ENCODE measurements at regions not wholly inside any gene's neighbourhood (a gene's known extent, or its start where the extent isn't known, plus 50 kb on each side); places are given as distances from the start of the nearest gene placed in this dataset.

- Histone ChIP-seq H2AFZ (ENCODE audit: low read depth, low read length) (no peak overlapping the region), H3K79me2 (ENCODE audit: low read length) (no peaks in the 10 kb centered on the region), H3K4me1 (ENCODE audit: low read length) (no peaks in the 10 kb centered on the region), H3K9me3 (ENCODE audit: insufficient read depth, low read length) (no peaks in the 10 kb centered on the region), H3K27me3 (ENCODE audit: low read depth, low read length) (no peaks in the 10 kb centered on the region), H3K36me3 (replicated peaks; ENCODE audit: low read depth, low read length) (no peaks in the 10 kb centered on the region), H3K9ac (ENCODE audit: low read length) (no peak overlapping the region), H3K27ac (ENCODE audit: low read length) (no peak overlapping the region), H3K4me2 (ENCODE audit: low read length) (no peak overlapping the region), H4K20me1 (ENCODE audit: insufficient read depth, low read length) (no peaks in the 10 kb centered on the region), H3K4me3 (ENCODE audit: low read length) (no peak overlapping the region)
- TF ChIP-seq EZH2phosphoT487 (IDR thresholded peaks at IDR 0.05; ENCODE audit: low read depth) (no peak), CTCF (IDR thresholded peaks at IDR 0.05; ENCODE audit: low read depth, low read length) (no peak)
These were observed 789.2 kb downstream of the MAFB start for GRCh38 chr20:39899881-39900280.

GRCh38 chr20:39898467-39898852 lies 790.6 kb downstream of the MAFB start:
- Histone ChIP-seq H2AFZ (ENCODE audit: low read depth, low read length) (no peak overlapping the region), H3K4me3 (ENCODE audit: low read length) (no peak overlapping the region), H3K79me2 (ENCODE audit: low read length) (no peaks in the 10 kb centered on the region), H3K36me3 (replicated peaks; ENCODE audit: low read depth, low read length) (no peaks in the 10 kb centered on the region), H4K20me1 (ENCODE audit: insufficient read depth, low read length) (no peaks in the 10 kb centered on the region), H3K27ac (ENCODE audit: low read length) (no peak overlapping the region), H3K9me3 (ENCODE audit: insufficient read depth, low read length) (no peaks in the 10 kb centered on the region), H3K9ac (ENCODE audit: low read length) (no peak overlapping the region), H3K4me2 (ENCODE audit: low read length) (no peak overlapping the region), H3K27me3 (ENCODE audit: low read depth, low read length) (no peaks in the 10 kb centered on the region), H3K4me1 (ENCODE audit: low read length) (no peaks in the 10 kb centered on the region)
- TF ChIP-seq EZH2phosphoT487 (IDR thresholded peaks at IDR 0.05; ENCODE audit: low read depth) (no peak), CTCF (IDR thresholded peaks at IDR 0.05; ENCODE audit: low read depth, low read length) (no peak)

GRCh38 chr20:39897781-39898466 lies 791.1 kb downstream of the MAFB start:
- no peaks in the 10 kb centered on the region for H3K36me3 ChIP-seq (replicated peaks; ENCODE audit: low read depth, low read length)
- TF ChIP-seq CTCF (IDR thresholded peaks at IDR 0.05; ENCODE audit: low read depth, low read length) = no peak
- TF ChIP-seq EZH2phosphoT487 (IDR thresholded peaks at IDR 0.05; ENCODE audit: low read depth) = no peak
- no peaks in the 10 kb centered on the region for H3K27me3 ChIP-seq (ENCODE audit: low read depth, low read length)
- no peak overlapping the region for H3K4me3 ChIP-seq (ENCODE audit: low read length)
- H3K79me2 ChIP-seq (ENCODE audit: low read length) = no peaks in the 10 kb centered on the region
- no peak overlapping the region for H2AFZ ChIP-seq (ENCODE audit: low read depth, low read length)
- H3K4me2 ChIP-seq (ENCODE audit: low read length) = no peak overlapping the region
- no peak overlapping the region for H3K9ac ChIP-seq (ENCODE audit: low read length)
- H4K20me1 ChIP-seq (ENCODE audit: insufficient read depth, low read length) = no peaks in the 10 kb centered on the region
- H3K9me3 ChIP-seq (ENCODE audit: insufficient read depth, low read length) = no peaks in the 10 kb centered on the region
- H3K4me1 ChIP-seq (ENCODE audit: low read length) = no peaks in the 10 kb centered on the region
- no peak overlapping the region for H3K27ac ChIP-seq (ENCODE audit: low read length)

GRCh38 chr20:39897058-39897457 lies 792.0 kb downstream of the MAFB start:
- H3K27me3 ChIP-seq (ENCODE audit: low read depth, low read length) = no peaks in the 10 kb centered on the region
- H3K4me1 ChIP-seq (ENCODE audit: low read length) = no peaks in the 10 kb centered on the region
- H3K4me2 ChIP-seq (ENCODE audit: low read length) = no peak overlapping the region
- TF ChIP-seq EZH2phosphoT487 (IDR thresholded peaks at IDR 0.05; ENCODE audit: low read depth) (no peak), CTCF (IDR thresholded peaks at IDR 0.05; ENCODE audit: low read depth, low read length) (no peak)
- no peak overlapping the region for H3K4me3 ChIP-seq (ENCODE audit: low read length)
- H3K9ac ChIP-seq (ENCODE audit: low read length) = no peak overlapping the region
- no peak overlapping the region for H3K27ac ChIP-seq (ENCODE audit: low read length)
- H3K79me2 ChIP-seq (ENCODE audit: low read length) = no peaks in the 10 kb centered on the region
- H4K20me1 ChIP-seq (ENCODE audit: insufficient read depth, low read length) = no peaks in the 10 kb centered on the region
- H2AFZ ChIP-seq (ENCODE audit: low read depth, low read length) = no peak overlapping the region
- H3K9me3 ChIP-seq (ENCODE audit: insufficient read depth, low read length) = no peaks in the 10 kb centered on the region
- no peaks in the 10 kb centered on the region for H3K36me3 ChIP-seq (replicated peaks; ENCODE audit: low read depth, low read length)
